ENCODE measurements at regions not wholly inside any gene's neighbourhood (a gene's known extent, or its start where the extent isn't known, plus 50 kb on each side); places are given as distances from the start of the nearest gene placed in this dataset.

GRCh38 chr4:30943356-30943755 lies 223.2 kb downstream of the PCDH7 start:
- DNase-seq = no peak

GRCh38 chr4:30945586-30945985 lies 225.4 kb downstream of the PCDH7 start:
- DNase-seq = no peak

GRCh38 chr4:30946288-30946687 lies 226.1 kb downstream of the PCDH7 start:
- no peak for DNase-seq

- no peak for DNase-seq
Measured at GRCh38 chr4:30948653-30949052, 228.5 kb downstream of the PCDH7 start.

GRCh38 chr4:30950737-30951136 lies 230.6 kb downstream of the PCDH7 start:
- DNase-seq = no peak

GRCh38 chr4:30952526-30953219 lies 232.5 kb downstream of the PCDH7 start:
- DNase-seq = no peak

- DNase-seq = no peak
Measured at GRCh38 chr4:30953799-30954198, 233.6 kb downstream of the PCDH7 start.

- DNase-seq = no peak
Measured at GRCh38 chr4:30956916-30957315, 236.7 kb downstream of the PCDH7 start.

- DNase-seq = no peak
Measured at GRCh38 chr4:30957706-30958105, 237.5 kb downstream of the PCDH7 start.

- no peak for DNase-seq
Measured at GRCh38 chr4:30959781-30960485, 239.8 kb downstream of the PCDH7 start.

GRCh38 chr4:30962939-30963338 lies 242.8 kb downstream of the PCDH7 start:
- DNase-seq = no peak

GRCh38 chr4:30968926-30969325 lies 248.8 kb downstream of the PCDH7 start:
- no peak for DNase-seq

- DNase-seq = no peak
Measured at GRCh38 chr4:30972542-30972941, 252.4 kb downstream of the PCDH7 start.

- no peak for DNase-seq
Measured at GRCh38 chr4:30973993-30974392, 253.8 kb downstream of the PCDH7 start.

- DNase-seq = no peak
Measured at GRCh38 chr4:30979402-30979801, 259.2 kb downstream of the PCDH7 start.

- no peak for DNase-seq
Measured at GRCh38 chr4:30989508-30989907, 269.3 kb downstream of the PCDH7 start.

GRCh38 chr4:30996841-30997240 lies 276.7 kb downstream of the PCDH7 start:
- no peak for DNase-seq

GRCh38 chr4:31005037-31005436 lies 284.9 kb downstream of the PCDH7 start:
- no peak for DNase-seq

GRCh38 chr4:31007858-31008257 lies 287.7 kb downstream of the PCDH7 start:
- DNase-seq = no peak

- no peak for DNase-seq
Measured at GRCh38 chr4:31009926-31010325, 289.8 kb downstream of the PCDH7 start.

GRCh38 chr4:31015123-31015522 lies 295.0 kb downstream of the PCDH7 start:
- DNase-seq = no peak

GRCh38 chr4:31016322-31017061 lies 296.3 kb downstream of the PCDH7 start:
- DNase-seq = no peak

- DNase-seq = no peak
Measured at GRCh38 chr4:31020363-31020762, 300.2 kb downstream of the PCDH7 start.

GRCh38 chr4:31021008-31021407 lies 300.8 kb downstream of the PCDH7 start:
- DNase-seq = no peak
